K562 (cell line): ENCODE measurements at regions not wholly inside any gene's neighbourhood (a gene's known extent, or its start where the extent isn't known, plus 50 kb on each side); places are given as distances from the start of the nearest gene placed in this dataset.

ENCODE experiments used
- ATAC-seq: fragments of 200-7000 bp; cut with Tn5 transposase; 3 replicates; pipeline ENCODE4 v1.9.1; 2020; ENCODE audit warnings: moderate library complexity
- BruUV-seq: library from RNA; stranded (reverse); fragments of 400-500 nt; replicated peaks from 2 replicates; lab custom pipeline; 2021; lab: Mats Ljungman, UMichigan
- CTCF ChIA-PET: fragments of 300-600 bp; formaldehyde crosslinking; extraction: SDS; loops from one replicate; lab custom pipeline; 2021; ENCODE audit warnings: low intra/inter-chr PET ratio; lab: Yijun Ruan, JAX
- POLR2A ChIA-PET: fragments of 300-600, 350-650 bp; sonication (Branson Sonifier 250); formaldehyde crosslinking; extraction: SDS; loops from one replicate; lab custom pipeline; 2021; ENCODE audit warnings: antibody characterized with exemption, inconsistent platforms; lab: Yijun Ruan, JAX
- DNase-seq, 4 experiments: peaks; one replicate each; pipeline versions ENCODE4 v3.0.0 to v3.0.0-alpha.2; 2011 to 2018; ENCODE audit warnings: low spot score in 3 of 4, mixed read lengths in 3 of 4; ENCODE audit errors: extremely low read depth in 1 of 4
- FAIRE-seq: peaks from 2 replicates; lab custom pipeline; 2011; peaks lifted over from hg19 to GRCh38; lab: Jason Lieb, UNC
- H2AFZ ChIP-seq: 2 replicates; pipeline ENCODE4 v1.6.0; 2011; ENCODE audit warnings: low read depth, low read length, control low read depth, inconsistent platforms
- H3K27ac ChIP-seq: fragments of 200-600 bp; 3 replicates; pipeline ENCODE4 v1.8.0; 2011; ENCODE audit warnings: low read depth, mild to moderate bottlenecking, control low read depth, inconsistent platforms, low read length, moderate library complexity, mixed read lengths; ENCODE audit errors: extremely low read depth
- H3K27me3 ChIP-seq, 2 experiments: fragments of 300-600 bp in 1 of 2; 2 replicates in 1 of 2; 3 replicates in 1 of 2; pipeline versions ENCODE4 v1.6.0 to v1.8.0; 2011; ENCODE audit warnings: inconsistent platforms in 2 of 2, low read length in 2 of 2, mild to moderate bottlenecking in 1 of 2, mixed read lengths in 1 of 2, moderate library complexity in 1 of 2; ENCODE audit not compliant: control insufficient read depth in 2 of 2, insufficient read depth in 2 of 2
- H3K36me3 ChIP-seq: fragments of 300-600 bp; 3 replicates; pipeline ENCODE4 v1.8.0; 2011; ENCODE audit warnings: mild to moderate bottlenecking, low read length, inconsistent platforms; ENCODE audit not compliant: control insufficient read depth, insufficient read depth
- H3K4me1 ChIP-seq, 2 experiments: fragments of 200-600 bp in 1 of 2; replicated peaks in 1 of 2; 2 replicates in 1 of 2; 3 replicates in 1 of 2; pipeline versions ENCODE4 v1.5.1 to v1.8.0; 2011; ENCODE audit warnings: inconsistent platforms in 2 of 2, low read length in 2 of 2, mild to moderate bottlenecking in 1 of 2, mixed read lengths in 1 of 2, moderate library complexity in 1 of 2; ENCODE audit not compliant: control insufficient read depth in 2 of 2, insufficient read depth in 2 of 2
- H3K4me2 ChIP-seq: 2 replicates; pipeline ENCODE4 v1.6.1; 2011; ENCODE audit warnings: low read length, control low read depth, inconsistent platforms, mixed read lengths; ENCODE audit not compliant: insufficient read depth
- H3K4me3 ChIP-seq: fragments of 200-600 bp; sonication (generic), shearing (Covaris generic); 2 replicates; pipeline ENCODE4 v1.5.1; 2016; ENCODE audit warnings: control low read depth, inconsistent platforms
- H3K79me2 ChIP-seq: fragments of 200-600 bp; 3 replicates; pipeline ENCODE4 v1.8.0; 2011; ENCODE audit warnings: low read length, inconsistent platforms; ENCODE audit not compliant: control insufficient read depth, insufficient read depth
- H3K9ac ChIP-seq, 2 experiments: 2 replicates each; pipeline versions ENCODE4 v1.6.0 to v1.6.1; 2011; ENCODE audit warnings: low read depth in 2 of 2, low read length in 2 of 2, control low read depth in 1 of 2, inconsistent platforms in 1 of 2, mild to moderate bottlenecking in 1 of 2, mixed read lengths in 1 of 2; ENCODE audit not compliant: insufficient read depth in 1 of 2
- H3K9me1 ChIP-seq: one replicate; pipeline ENCODE4 v1.6.0; 2011; ENCODE audit warnings: inconsistent platforms, mild to moderate bottlenecking, low read length, moderate library complexity; ENCODE audit not compliant: control insufficient read depth, insufficient read depth
- H3K9me3 ChIP-seq: replicated peaks from 2 replicates; pipeline ENCODE4 v1.5.1; 2011; ENCODE audit warnings: low read depth, low read length, inconsistent platforms; ENCODE audit not compliant: control insufficient read depth, insufficient read depth
- H4K20me1 ChIP-seq: replicated peaks from 2 replicates; pipeline ENCODE4 v1.6.1; 2011; ENCODE audit warnings: low read length, inconsistent platforms, mixed read lengths; ENCODE audit not compliant: control insufficient read depth, insufficient read depth
- ASH1L ChIP-seq: fragments of 450-650 bp; IDR thresholded peaks from 2 replicates; pipeline ENCODE4 v1.6.1; 2018; ENCODE audit warnings: borderline replicate concordance, mild to moderate bottlenecking, low read depth; ENCODE audit not compliant: partially characterized antibody
- BRD4 ChIP-seq: fragments of 200-600 bp; sonication (generic); IDR thresholded peaks from 2 replicates; pipeline ENCODE4 v1.6.1; 2017; ENCODE audit warnings: inconsistent platforms
- CBX1 ChIP-seq: sonication (generic); IDR thresholded peaks from 2 replicates; pipeline ENCODE4 v1.6.1; 2016; ENCODE audit warnings: antibody characterized with exemption, low read depth, mild to moderate bottlenecking
- FOXJ2 ChIP-seq: fragments of 200-800 bp; sonication (Bioruptor generic); IDR thresholded peaks from 2 replicates; pipeline ENCODE4 v1.6.1; 2016; ENCODE audit warnings: missing genetic modification characterization, missing compliant biosample characterization
- HDAC1 ChIP-seq, 2 experiments: fragments of 450-650 bp; IDR thresholded peaks; 2 replicates each; pipeline ENCODE4 v1.6.1; 2016 to 2017; ENCODE audit warnings: inconsistent platforms in 1 of 2, mild to moderate bottlenecking in 1 of 2, moderate library complexity in 1 of 2
- HSF4 ChIP-seq: fragments of 250-450 bp; sonication (Bioruptor Pico); IDR thresholded peaks from 2 replicates; pipeline ENCODE4 v2.1.2; 2022; ENCODE audit warnings: mild to moderate bottlenecking, moderate library complexity, borderline replicate concordance
- KLF10 ChIP-seq: fragments of 250-450 bp; sonication (Bioruptor Pico); IDR thresholded peaks from 2 replicates; pipeline ENCODE4 v1.6.1; 2021; ENCODE audit warnings: matching md5 sums
- KLF16 ChIP-seq: IDR thresholded peaks from 2 replicates; pipeline ENCODE4 v1.6.1; 2016; ENCODE audit warnings: antibody characterized with exemption
- MAFG ChIP-seq: fragments of 450-650 bp; conservative IDR thresholded peaks from 2 replicates; pipeline ENCODE4 v1.6.1; 2016; ENCODE audit warnings: missing genetic modification characterization, missing compliant biosample characterization
- MYBL2 ChIP-seq, 2 experiments: fragments of 450-650 bp in 1 of 2; sonication (generic) in 1 of 2; formaldehyde crosslinking in 1 of 2; IDR thresholded peaks; 2 replicates each; pipeline versions ENCODE4 v1.6.1 to v1.8.1; 2017 to 2022; ENCODE audit warnings: borderline replicate concordance in 1 of 2, inconsistent platforms in 1 of 2, low read depth in 1 of 2, mild to moderate bottlenecking in 1 of 2, missing genetic modification reagents in 1 of 2, moderate library complexity in 1 of 2
- RBFOX2 ChIP-seq: fragments of 200-400 bp; formaldehyde crosslinking; IDR thresholded peaks from 2 replicates; pipeline ENCODE4 v1.6.1; 2017; ENCODE audit warnings: low read depth, mild to moderate bottlenecking, low read length, moderate library complexity
- SMARCB1 ChIP-seq: IDR thresholded peaks from 2 replicates; pipeline ENCODE4 v1.6.1; 2011; ENCODE audit warnings: improper control_type of control experiment, low read depth; ENCODE audit not compliant: insufficient read length
- ZC3H4 ChIP-seq: sonication (generic); formaldehyde crosslinking; IDR thresholded peaks from 2 replicates; pipeline ENCODE4 v1.9.0; 2021; ENCODE audit warnings: missing genetic modification reagents, borderline replicate concordance
- ZNF134 ChIP-seq: fragments of 250-450 bp; sonication (Bioruptor Pico); conservative IDR thresholded peaks from 2 replicates; pipeline ENCODE4 v1.4.0; 2020
- WGBS: fragments of 100-300 bp; shearing (Covaris generic); methylation state at CpG from one replicate; pipeline ENCODE4 v1.1.6; 2016; ENCODE audit warnings: low coverage, mixed read lengths; ENCODE audit not compliant: insufficient coverage; ENCODE audit errors: missing lambda C conversion rate; 5-methylcytosine and 5-hydroxymethylcytosine counted together
- in situ Hi-C: fragments of 300-500 bp; cut with MboI; formaldehyde crosslinking; loops from 4 replicates; pipeline ENCODE4 v1.15.0; 2018; ENCODE audit warnings: inconsistent platforms, mixed read lengths
- intact Hi-C: fragments of 100-400 bp; cut with micrococcal nuclease; formaldehyde crosslinking; loops from 2 replicates; pipeline ENCODE4 v1.14.2; 2022
- TF ChIP-seq, protein P1 (sequence below): IDR thresholded peaks from 2 replicates; pipeline ENCODE4 v1.6.1; 2011; ENCODE audit not compliant: insufficient read length; ENCODE audit errors: extremely low read depth
- TF ChIP-seq, protein P2 (sequence below): fragments of 450-650 bp; formaldehyde crosslinking; IDR thresholded peaks from 2 replicates; pipeline ENCODE4 v1.4.0; 2022; ENCODE audit warnings: mild to moderate bottlenecking, moderate library complexity

DNA sequence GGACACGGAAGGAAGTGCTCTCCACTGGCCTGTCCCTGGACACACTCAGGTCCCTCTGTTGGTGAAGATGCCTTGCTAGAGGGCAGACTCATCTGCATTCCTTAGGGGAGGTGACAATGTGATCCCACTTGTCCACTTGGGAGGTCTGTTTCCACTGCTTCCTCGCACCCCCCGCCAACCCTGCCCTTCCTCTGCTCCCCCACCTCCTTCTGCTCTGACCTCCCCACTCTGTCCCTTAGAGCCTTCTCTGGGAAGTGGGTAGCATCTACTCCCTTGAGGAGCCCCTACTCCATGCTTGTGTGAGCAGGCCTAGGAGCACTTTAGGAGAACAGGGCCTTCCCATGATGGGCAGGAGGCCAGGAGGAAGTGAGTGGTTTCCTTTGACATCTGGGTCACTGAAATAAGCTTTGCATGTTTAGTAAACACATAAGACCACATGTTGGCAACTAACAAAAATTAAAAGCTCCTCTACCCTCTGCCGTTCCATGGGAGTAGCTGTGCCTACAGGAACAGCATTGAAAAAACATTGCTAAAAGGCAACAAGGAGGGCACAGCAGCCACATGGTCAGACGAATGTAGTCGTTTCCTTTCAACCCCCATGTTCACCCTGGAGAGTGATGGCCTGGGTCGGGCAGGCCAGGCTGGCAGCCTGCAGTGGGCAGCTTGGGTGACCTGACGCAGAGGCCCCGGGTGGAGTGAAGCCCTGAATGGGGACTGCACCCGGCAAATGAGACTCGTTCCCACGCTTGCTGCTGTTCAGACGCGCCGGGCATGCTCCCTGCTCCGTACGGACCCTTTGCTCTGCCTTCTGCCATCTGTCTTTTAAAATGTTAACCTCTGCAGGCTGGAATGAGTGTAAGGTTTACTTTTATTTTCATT lies 634.0 kb downstream of the IRX1 start:
- ATAC-seq: no peak
- DNase-seq: no peak
- no peak overlapping the region for H3K4me3 ChIP-seq
- no peak for FAIRE-seq
- CTCF ChIA-PET: no interaction called here
- H3K79me2 ChIP-seq: no peaks in the 10 kb centered on the region
- no peak overlapping the region for H3K27ac ChIP-seq
- no peaks in the 10 kb centered on the region for H3K36me3 ChIP-seq
- no peaks in the 10 kb centered on the region for H3K9me3 ChIP-seq
- POLR2A ChIA-PET: no interaction called here
- H3K27me3 ChIP-seq: no peaks in the 10 kb centered on the region
- no peak for TF ChIP-seq HDAC1 (IDR thresholded peaks at IDR 0.05)
- intact Hi-C loops (no loop called here), in situ Hi-C loops (no loop called here)
- H3K4me1 ChIP-seq: no peaks in the 10 kb centered on the region
- H4K20me1 ChIP-seq: no peaks in the 10 kb centered on the region
- H3K9me1 ChIP-seq: no peaks in the 10 kb centered on the region
- no peak overlapping the region for H3K4me2 ChIP-seq
- H2AFZ ChIP-seq: no peak overlapping the region
- under 1% methylated on average over 17 of the region's 17 CpGs for WGBS
- BruUV-seq: no TSS peak
- no peak overlapping the region for H3K9ac ChIP-seq

- intact Hi-C loops: no loop called here
- Histone ChIP-seq H4K20me1 (no peaks in the 10 kb centered on the region), H3K79me2 (no peaks in the 10 kb centered on the region), H3K9me3 (no peaks in the 10 kb centered on the region), H3K4me3 (no peak overlapping the region), H3K9ac (no peak overlapping the region), H3K36me3 (no peaks in the 10 kb centered on the region), H3K4me2 (no peak overlapping the region), H3K27ac (no peak overlapping the region), H3K27me3 (no peaks in the 10 kb centered on the region), H2AFZ (no peak overlapping the region), H3K9me1 (no peaks in the 10 kb centered on the region), H3K4me1 (no peaks in the 10 kb centered on the region)
- TF ChIP-seq SMARCB1 (no peak), KLF10 (no peak), ZC3H4 (CRISPR knock-in tag) (no peak), KLF16 (no peak), CBX1 (no peak), ZNF134 (CRISPR knock-in tag) (no peak), HSF4 (CRISPR knock-in tag) (no peak), RBFOX2 (no peak), ASH1L (no peak), MAFG (tag) (no peak), FOXJ2 (tag) (no peak), BRD4 (no peak), MYBL2 (IDR thresholded peaks at IDR 0.05; ENCODE audit: low read depth) (no peak), MYBL2 (CRISPR knock-in tag; IDR thresholded peaks at IDR 0.05; ENCODE audit: borderline replicate concordance) (no peak)
- TF ChIP-seq, protein P1, sequence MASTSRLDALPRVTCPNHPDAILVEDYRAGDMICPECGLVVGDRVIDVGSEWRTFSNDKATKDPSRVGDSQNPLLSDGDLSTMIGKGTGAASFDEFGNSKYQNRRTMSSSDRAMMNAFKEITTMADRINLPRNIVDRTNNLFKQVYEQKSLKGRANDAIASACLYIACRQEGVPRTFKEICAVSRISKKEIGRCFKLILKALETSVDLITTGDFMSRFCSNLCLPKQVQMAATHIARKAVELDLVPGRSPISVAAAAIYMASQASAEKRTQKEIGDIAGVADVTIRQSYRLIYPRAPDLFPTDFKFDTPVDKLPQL: no peak
- TF ChIP-seq, protein P2, sequence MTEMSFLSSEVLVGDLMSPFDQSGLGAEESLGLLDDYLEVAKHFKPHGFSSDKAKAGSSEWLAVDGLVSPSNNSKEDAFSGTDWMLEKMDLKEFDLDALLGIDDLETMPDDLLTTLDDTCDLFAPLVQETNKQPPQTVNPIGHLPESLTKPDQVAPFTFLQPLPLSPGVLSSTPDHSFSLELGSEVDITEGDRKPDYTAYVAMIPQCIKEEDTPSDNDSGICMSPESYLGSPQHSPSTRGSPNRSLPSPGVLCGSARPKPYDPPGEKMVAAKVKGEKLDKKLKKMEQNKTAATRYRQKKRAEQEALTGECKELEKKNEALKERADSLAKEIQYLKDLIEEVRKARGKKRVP (CRISPR knock-in tag): no peak
- DNase-seq: no peak
- 2% methylated on average over 15 of the region's 15 CpGs for WGBS
- in situ Hi-C loops: no loop called here
- no peak for FAIRE-seq
- no peak for ATAC-seq
- no TSS peak for BruUV-seq
- ChIA-PET CTCF (no interaction called here), POLR2A (no interaction called here)
Measured at GRCh38 chr5:4230471-4230785, 634.8 kb downstream of the IRX1 start.
